Mammary epithelial cell (primary cell): ENCODE measurements at regions not wholly inside any gene's neighbourhood (a gene's known extent, or its start where the extent isn't known, plus 50 kb on each side); places are given as distances from the start of the nearest gene placed in this dataset.

Experiments used
- EZH2 ChIP-seq: IDR thresholded peaks from 2 replicates; pipeline ENCODE4 v1.6.1; 2012; ENCODE audit warnings: low read length, inconsistent platforms, borderline replicate concordance
- TF ChIP-seq, protein P1 (sequence below), 2 donors: IDR thresholded peaks in 1 of 2; conservative IDR thresholded peaks in 1 of 2; 2 replicates each; pipeline ENCODE4 v1.5.1; 2011 to 2012; ENCODE audit warnings: inconsistent platforms in 2 of 2, low read length in 2 of 2, mild to moderate bottlenecking in 2 of 2, control low read depth in 1 of 2, low read depth in 1 of 2; ENCODE audit not compliant: insufficient read depth in 1 of 2; ENCODE audit errors: extremely low read depth in 1 of 2

- TF ChIP-seq, protein P1, sequence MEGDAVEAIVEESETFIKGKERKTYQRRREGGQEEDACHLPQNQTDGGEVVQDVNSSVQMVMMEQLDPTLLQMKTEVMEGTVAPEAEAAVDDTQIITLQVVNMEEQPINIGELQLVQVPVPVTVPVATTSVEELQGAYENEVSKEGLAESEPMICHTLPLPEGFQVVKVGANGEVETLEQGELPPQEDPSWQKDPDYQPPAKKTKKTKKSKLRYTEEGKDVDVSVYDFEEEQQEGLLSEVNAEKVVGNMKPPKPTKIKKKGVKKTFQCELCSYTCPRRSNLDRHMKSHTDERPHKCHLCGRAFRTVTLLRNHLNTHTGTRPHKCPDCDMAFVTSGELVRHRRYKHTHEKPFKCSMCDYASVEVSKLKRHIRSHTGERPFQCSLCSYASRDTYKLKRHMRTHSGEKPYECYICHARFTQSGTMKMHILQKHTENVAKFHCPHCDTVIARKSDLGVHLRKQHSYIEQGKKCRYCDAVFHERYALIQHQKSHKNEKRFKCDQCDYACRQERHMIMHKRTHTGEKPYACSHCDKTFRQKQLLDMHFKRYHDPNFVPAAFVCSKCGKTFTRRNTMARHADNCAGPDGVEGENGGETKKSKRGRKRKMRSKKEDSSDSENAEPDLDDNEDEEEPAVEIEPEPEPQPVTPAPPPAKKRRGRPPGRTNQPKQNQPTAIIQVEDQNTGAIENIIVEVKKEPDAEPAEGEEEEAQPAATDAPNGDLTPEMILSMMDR (conservative IDR thresholded peaks at IDR 0.05 in 1 of 2, IDR thresholded peaks at IDR 0.05 in 1 of 2; ENCODE audit: extremely low read depth in 1 of 2, insufficient read depth in 1 of 2, low read depth in 1 of 2, low read length in 2 of 2) = no peak
- no peak for TF ChIP-seq EZH2
Observed at GRCh38 chr13:67445436-67445835, 215.3 kb upstream of the PCDH9 start.
